ENCODE measurements at regions not wholly inside any gene's neighbourhood (a gene's known extent, or its start where the extent isn't known, plus 50 kb on each side); places are given as distances from the start of the nearest gene placed in this dataset.

GRCh38 chr9:116066221-116066620 is 87.4 kb upstream of the PAPPA start:
- DNase-seq: no peak

DNA sequence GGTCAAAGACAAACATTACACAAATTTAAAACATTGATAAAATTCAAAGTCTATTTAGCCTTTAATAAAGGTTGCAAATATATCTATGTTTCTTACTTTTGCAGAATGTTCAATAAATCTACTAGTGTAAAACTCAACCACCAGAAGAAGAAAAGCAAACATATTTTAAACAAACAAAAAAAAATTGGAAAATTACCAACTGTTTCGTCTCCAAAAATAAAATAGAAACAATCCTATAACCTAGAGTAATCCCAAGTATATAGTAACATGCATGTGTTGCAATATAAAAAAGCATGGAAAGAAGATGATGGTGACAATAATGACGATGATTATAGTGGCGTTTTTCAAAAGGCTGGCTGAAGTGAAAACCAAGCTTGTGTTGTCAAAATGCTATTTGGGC is 86.0 kb upstream of the PAPPA start:
- no peak for DNase-seq

GRCh38 chr9:116070256-116070914 is 83.2 kb upstream of the PAPPA start:
- no peak for DNase-seq

GRCh38 chr9:116072046-116072445 is 81.5 kb upstream of the PAPPA start:
- DNase-seq: no peak

DNA sequence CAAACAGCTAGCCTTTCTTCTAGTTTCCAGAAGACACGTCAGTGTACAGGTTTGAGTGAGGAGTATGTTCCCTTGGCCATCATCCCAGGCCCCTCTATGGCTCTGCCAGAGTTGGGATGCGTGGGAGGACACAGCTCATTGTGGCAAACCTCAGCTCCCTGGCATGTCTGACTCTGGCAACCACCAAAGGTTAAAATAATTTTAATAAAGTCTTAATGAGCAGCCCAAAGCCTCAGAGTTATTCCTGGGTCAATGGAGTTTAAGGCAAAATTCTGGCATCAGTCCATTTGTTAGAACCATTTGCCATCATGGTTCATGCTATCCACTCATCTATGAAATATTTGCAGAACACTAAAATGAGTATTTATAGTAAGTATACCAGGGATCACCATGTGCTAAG is 79.8 kb upstream of the PAPPA start:
- DNase-seq: no peak

- DNase-seq: no peak
These were observed 78.9 kb upstream of the PAPPA start for GRCh38 chr9:116074658-116075057.

DNA sequence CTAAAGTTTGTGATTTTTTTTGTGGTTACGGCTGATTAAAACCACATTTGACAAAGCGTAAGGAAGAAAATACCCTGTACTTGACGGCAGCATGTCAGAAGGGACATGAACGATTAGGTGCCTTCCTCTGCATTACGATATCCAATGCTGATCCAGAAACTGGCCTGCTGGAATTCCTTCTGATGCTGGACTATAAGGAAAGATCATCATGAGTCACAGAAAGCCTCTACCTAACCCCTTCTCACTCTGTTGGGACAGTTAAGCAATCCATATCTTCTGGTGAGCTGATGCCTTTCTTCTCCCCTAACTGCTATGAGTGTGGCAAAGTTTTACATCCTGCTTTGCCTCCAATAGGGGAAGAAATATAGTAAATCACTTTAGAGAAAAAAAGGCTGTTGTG is 78.4 kb upstream of the PAPPA start:
- DNase-seq: no peak

DNA sequence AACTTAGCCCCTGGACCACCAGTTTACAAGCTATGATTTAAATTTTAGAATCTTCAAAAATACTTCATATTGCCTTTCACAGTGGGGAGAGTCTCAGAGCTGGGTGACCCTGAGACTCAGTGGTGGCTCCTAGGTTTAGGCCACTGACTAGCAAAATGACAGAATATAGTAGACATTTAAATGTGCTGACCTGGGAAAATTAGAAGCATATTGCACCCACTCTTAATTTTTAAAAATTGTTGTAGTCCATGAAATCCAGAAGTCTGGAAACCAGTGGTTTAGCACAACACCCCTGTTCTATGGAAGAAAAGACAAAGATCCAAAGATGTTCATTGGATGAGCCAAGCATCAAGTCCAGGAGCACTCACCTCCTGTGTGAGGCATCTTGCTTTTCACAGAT is 75.0 kb upstream of the PAPPA start:
- DNase-seq: no peak

GRCh38 chr9:116080561-116080960 is 73.0 kb upstream of the PAPPA start:
- DNase-seq: no peak

GRCh38 chr9:116081435-116082115 is 72.0 kb upstream of the PAPPA start:
- no peak for DNase-seq

- no peak for DNase-seq
These were observed 69.8 kb upstream of the PAPPA start for GRCh38 chr9:116083837-116084236.

DNA sequence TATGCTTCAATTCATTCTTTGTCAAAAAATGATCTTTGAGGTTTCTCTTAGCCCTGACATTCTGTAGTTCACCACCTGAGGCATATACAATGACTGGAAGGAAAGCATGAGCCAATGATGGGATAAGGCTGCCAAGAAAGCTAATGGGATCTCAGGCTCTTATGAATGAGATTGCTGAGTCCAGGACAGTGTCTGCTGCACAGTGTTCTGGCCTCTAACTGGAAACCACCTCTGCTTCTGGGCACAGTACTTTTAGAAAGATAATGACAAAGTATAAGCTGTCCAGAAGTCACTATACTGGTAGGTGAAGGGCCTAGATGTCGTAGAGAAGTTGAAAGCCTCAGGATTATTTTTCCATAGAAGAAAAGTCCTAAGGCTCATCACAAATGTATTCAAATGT is 69.1 kb upstream of the PAPPA start:
- DNase-seq: no peak

DNA sequence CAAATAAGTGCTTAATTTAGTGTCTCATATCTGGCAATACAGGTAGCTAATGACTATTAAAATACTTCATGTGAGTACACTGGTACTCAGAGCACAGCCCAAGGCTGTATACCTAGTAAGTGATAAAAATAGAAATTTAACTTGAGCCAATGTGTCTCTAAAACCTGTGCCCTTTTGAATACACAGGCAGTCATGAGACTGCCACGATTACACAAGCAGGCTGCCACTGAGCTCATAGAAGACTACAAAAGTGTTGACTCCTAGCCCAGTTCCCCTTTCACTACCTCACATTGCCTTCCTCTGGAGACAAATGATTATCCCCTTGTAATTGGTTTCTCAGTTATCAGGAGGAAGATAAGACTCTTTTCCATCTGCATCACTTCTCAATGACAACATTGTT is 66.3 kb upstream of the PAPPA start:
- DNase-seq: no peak

GRCh38 chr9:116087751-116088194 is 65.8 kb upstream of the PAPPA start:
- no peak for DNase-seq

GRCh38 chr9:116088396-116088795 is 65.2 kb upstream of the PAPPA start:
- no peak for DNase-seq

DNA sequence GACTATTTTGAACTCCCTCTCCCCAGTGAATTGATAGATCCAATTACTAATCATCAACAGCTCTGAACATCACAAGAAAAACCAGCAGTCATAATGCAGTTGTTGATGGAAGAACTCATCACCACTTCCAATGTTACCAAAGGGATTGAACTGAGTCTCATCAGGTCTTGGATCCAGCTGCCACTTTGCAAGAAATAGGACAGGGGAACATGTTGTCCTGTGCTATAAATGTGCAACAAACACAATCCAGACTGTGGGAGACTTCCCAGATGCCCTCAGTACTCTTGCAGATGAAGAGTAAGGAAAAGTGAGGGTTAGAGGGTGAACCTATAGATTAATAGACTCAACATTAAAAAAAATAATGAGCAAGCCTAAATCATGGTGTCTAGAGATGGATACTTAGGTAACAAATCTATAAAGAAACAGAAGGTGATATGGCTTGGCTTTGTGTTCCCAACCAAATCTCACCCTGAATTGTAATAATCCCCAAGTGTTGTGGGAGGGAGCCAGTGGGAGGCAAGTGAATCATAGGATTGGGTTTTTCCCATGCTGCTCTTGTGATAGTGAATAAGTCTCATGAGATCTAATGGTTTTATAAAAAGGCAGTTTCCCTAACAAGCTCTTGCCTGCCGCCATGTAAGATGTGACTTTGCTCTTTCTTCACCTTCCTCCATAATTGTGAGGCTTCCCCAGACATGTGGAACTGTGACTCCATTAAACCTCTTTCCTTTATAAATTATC is 63.4 kb upstream of the PAPPA start:
- no peak for DNase-seq

DNA sequence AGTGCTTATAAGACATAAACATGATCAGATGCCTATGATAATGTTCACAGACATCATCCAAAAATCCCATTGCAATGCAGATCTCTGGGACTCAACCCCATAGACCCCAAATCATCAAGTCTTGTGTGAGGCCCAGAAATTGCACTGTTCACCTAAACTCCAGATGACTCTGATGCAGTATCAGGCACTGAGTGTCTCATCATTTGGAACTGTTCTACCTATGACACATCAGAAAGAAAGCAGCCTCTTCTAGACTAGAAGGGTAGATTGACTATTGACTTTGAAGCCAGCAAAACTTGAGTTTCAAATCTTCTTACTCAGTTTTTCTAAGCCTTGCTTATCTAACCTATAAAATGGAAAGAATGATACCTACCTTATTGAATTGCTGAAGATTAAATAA is 58.7 kb upstream of the PAPPA start:
- DNase-seq: no peak

- DNase-seq: no peak
These were observed 58.2 kb upstream of the PAPPA start for GRCh38 chr9:116095403-116095802.

DNA sequence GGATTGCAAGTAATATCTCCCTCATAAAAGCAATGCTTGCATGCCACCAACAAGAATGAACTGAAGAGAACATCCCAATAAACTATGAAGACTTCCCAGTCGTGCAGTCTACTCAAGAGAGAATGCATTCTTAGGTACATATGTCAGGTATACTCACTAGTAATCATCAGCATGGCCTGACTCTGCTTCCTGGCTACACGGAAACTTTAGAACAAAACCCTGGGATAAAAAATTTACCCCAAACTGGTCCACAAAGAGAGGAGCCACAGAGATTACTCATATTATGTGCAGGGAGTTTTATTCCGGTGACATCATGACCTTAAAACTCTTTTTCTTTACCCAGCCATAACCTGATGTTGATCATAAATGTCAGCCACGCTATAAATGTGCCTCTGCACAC is 57.5 kb upstream of the PAPPA start:
- DNase-seq: no peak

GRCh38 chr9:116096853-116097252 is 56.7 kb upstream of the PAPPA start:
- no peak for DNase-seq

- DNase-seq: no peak
These were observed 55.1 kb upstream of the PAPPA start for GRCh38 chr9:116098476-116098875.

DNA sequence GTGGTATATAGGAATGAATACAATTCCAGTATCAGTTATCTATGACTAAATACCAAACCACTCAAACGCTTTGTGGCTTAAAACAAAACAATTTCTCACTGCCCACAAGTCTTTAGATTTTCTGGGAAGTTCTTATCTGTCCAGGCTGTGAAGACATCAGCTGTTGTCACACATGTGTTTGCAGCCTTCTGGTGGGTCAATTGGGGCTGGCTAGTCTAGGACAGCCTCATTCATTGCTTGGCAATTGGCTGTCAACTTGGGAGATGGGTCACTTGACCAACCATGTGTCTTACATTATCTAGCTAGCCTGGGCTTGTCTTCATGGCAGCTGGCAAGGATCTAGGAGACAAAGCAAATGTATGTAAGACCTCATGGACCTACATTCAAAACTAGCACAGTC is 53.8 kb upstream of the PAPPA start:
- no peak for DNase-seq

DNA sequence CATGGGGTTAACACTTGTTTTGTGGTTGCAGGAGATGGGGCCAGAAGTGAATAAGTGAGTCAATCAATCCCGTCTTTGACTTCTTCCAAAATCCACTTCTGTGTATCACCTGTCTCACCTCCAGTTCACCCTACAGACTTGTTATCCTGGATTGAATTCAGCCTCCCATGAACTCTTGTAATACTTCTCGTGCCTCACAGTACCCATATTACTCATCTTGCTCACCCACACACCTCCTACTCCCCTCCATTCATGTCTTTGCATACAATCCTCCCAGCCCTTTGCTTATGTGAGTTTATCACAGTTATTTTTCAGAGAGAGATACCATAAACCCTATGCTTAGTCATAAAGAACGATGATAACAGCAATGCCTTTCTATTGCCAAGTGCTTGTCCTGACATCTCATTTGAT is 52.9 kb upstream of the PAPPA start:
- no peak for DNase-seq

- DNase-seq: no peak
These were observed 52.1 kb upstream of the PAPPA start for GRCh38 chr9:116101516-116101915.
